WTC11 (cell line): ENCODE measurements at regions not wholly inside any gene's neighbourhood (a gene's known extent, or its start where the extent isn't known, plus 50 kb on each side); places are given as distances from the start of the nearest gene placed in this dataset.

Source experiments
- ATAC-seq: fragments of 200-7000 bp; cut with Tn5 transposase; 2 replicates; pipeline ENCODE4 v1.10.0; 2021; ENCODE audit warnings: mild to moderate bottlenecking, moderate library complexity
- CTCF ChIA-PET: fragments of 300-600 bp; sonication (Branson Sonifier 250); formaldehyde crosslinking; loops from one replicate; lab custom pipeline; 2021; ENCODE audit warnings: antibody characterized with exemption; lab: Charles Lee
- POLR2A ChIA-PET: fragments of 350-600 bp; sonication (Branson Sonifier 250); formaldehyde crosslinking; loops from one replicate; lab custom pipeline; 2021; ENCODE audit warnings: antibody characterized with exemption; lab: Charles Lee
- DNase-seq: peaks from one replicate; pipeline ENCODE4 v3.0.0; 2021; ENCODE audit warnings: low spot score
- H3K27ac Mint-ChIP-seq: 2 replicates; pipeline ENCODE4 v1.8.0; 2021; ENCODE audit warnings: mixed read lengths
- H3K27me3 Mint-ChIP-seq: 2 replicates; pipeline ENCODE4 v1.8.0; 2021; ENCODE audit warnings: low read depth, mild to moderate bottlenecking, moderate library complexity, mixed read lengths
- H3K36me3 Mint-ChIP-seq: 2 replicates; pipeline ENCODE4 v1.8.0; 2021; ENCODE audit warnings: mixed read lengths
- H3K4me1 Mint-ChIP-seq: 2 replicates; pipeline ENCODE4 v1.8.0; 2022; ENCODE audit warnings: mixed read lengths
- H3K4me3 Mint-ChIP-seq: 2 replicates; pipeline ENCODE4 v1.8.0; 2021; ENCODE audit warnings: mild to moderate bottlenecking, moderate library complexity, mixed read lengths
- H3K9me3 Mint-ChIP-seq: 2 replicates; pipeline ENCODE4 v1.8.0; 2021; ENCODE audit warnings: mixed read lengths
- ATF3 ChIP-seq: sonication (generic); formaldehyde crosslinking; conservative IDR thresholded peaks from 2 replicates; pipeline ENCODE4 v1.8.1; 2022; ENCODE audit warnings: mild to moderate bottlenecking, missing genetic modification reagents
- ATF6 ChIP-seq: sonication (generic); formaldehyde crosslinking; IDR thresholded peaks from 2 replicates; pipeline ENCODE4 v1.8.1; 2023; ENCODE audit warnings: mild to moderate bottlenecking, missing genetic modification reagents
- CDX4 ChIP-seq: fragments of 250-450 bp; sonication (Bioruptor Pico); IDR thresholded peaks from 2 replicates; pipeline ENCODE4 v1.9.0; 2021; ENCODE audit warnings: moderate library complexity, mild to moderate bottlenecking, inconsistent platforms, borderline replicate concordance
- CREB1 ChIP-seq: sonication (generic); formaldehyde crosslinking; IDR thresholded peaks from 2 replicates; pipeline ENCODE4 v1.8.0; 2023; ENCODE audit warnings: mild to moderate bottlenecking, missing genetic modification reagents
- EMX1 ChIP-seq: fragments of 250-450 bp; sonication (Bioruptor Pico); IDR thresholded peaks from 2 replicates; pipeline ENCODE4 v1.8.0; 2021; ENCODE audit warnings: mild to moderate bottlenecking
- GTF2I ChIP-seq: fragments of 250-450 bp; sonication (Bioruptor Pico); conservative IDR thresholded peaks from 2 replicates; pipeline ENCODE4 v1.4.0; 2021; ENCODE audit warnings: mild to moderate bottlenecking
- MXD4 ChIP-seq: fragments of 250-450 bp; sonication (Bioruptor Pico); IDR thresholded peaks from 2 replicates; pipeline ENCODE4 v1.8.0; 2021; ENCODE audit warnings: mild to moderate bottlenecking, moderate library complexity, borderline replicate concordance
- NFYB ChIP-seq: sonication (generic); formaldehyde crosslinking; conservative IDR thresholded peaks from 2 replicates; pipeline ENCODE4 v1.8.0; 2022; ENCODE audit warnings: low read depth, missing genetic modification reagents
- PRDM15 ChIP-seq: sonication (generic); formaldehyde crosslinking; IDR thresholded peaks from 2 replicates; pipeline ENCODE4 v1.8.0; 2022; ENCODE audit warnings: missing genetic modification reagents
- RORB ChIP-seq: fragments of 250-450 bp; sonication (Bioruptor Pico); IDR thresholded peaks from 2 replicates; pipeline ENCODE4 v1.9.0; 2021; ENCODE audit warnings: mild to moderate bottlenecking
- USF1 ChIP-seq: sonication (generic); formaldehyde crosslinking; IDR thresholded peaks from 2 replicates; pipeline ENCODE4 v1.8.0; 2022; ENCODE audit warnings: mild to moderate bottlenecking, missing genetic modification reagents
- ZNF219 ChIP-seq: sonication (generic); formaldehyde crosslinking; IDR thresholded peaks from 2 replicates; pipeline ENCODE4 v1.8.0; 2023; ENCODE audit warnings: missing genetic modification reagents, mild to moderate bottlenecking, borderline replicate concordance
- ZNF232 ChIP-seq: sonication (generic); formaldehyde crosslinking; IDR thresholded peaks from 2 replicates; pipeline ENCODE4 v1.8.0; 2022; ENCODE audit warnings: mild to moderate bottlenecking, missing genetic modification reagents
- ZNF317 ChIP-seq: sonication (generic); formaldehyde crosslinking; IDR thresholded peaks from 2 replicates; pipeline ENCODE4 v1.8.1; 2023; ENCODE audit warnings: low read depth, mild to moderate bottlenecking, moderate library complexity, missing genetic modification reagents, borderline replicate concordance
- ZNF423 ChIP-seq: fragments of 250-450 bp; sonication (Bioruptor Pico); IDR thresholded peaks from 2 replicates; pipeline ENCODE4 v2.1.2; 2022; ENCODE audit warnings: mild to moderate bottlenecking, moderate library complexity
- ZNF671 ChIP-seq: fragments of 250-450 bp; sonication (Bioruptor Pico); IDR thresholded peaks from 2 replicates; pipeline ENCODE4 v1.8.0; 2021; ENCODE audit warnings: mild to moderate bottlenecking

- TF ChIP-seq NFYB (no peak), ZNF317 (no peak), ATF6 (CRISPR knock-in tag) (no peak), CREB1 (CRISPR knock-in tag) (no peak), EMX1 (CRISPR knock-in tag) (no peak), ATF3 (no peak)
Observed at GRCh38 chr2:217402144-217402543, 542.3 kb upstream of the TNP1 start (continued).

GRCh38 chr2:217399291-217399690, 539.4 kb upstream of the TNP1 start:
- Mint-ChIP-seq H3K4me1 (peaks cover 10% of the 10 kb centered on the region), H3K9me3 (peaks cover 5% of the 10 kb centered on the region; the same call in 1 of the 2 replicates)
- no peak for ATAC-seq

More at GRCh38 chr2:217399291-217399690, 539.4 kb upstream of the TNP1 start:
- Mint-ChIP-seq H3K4me3 (no peak overlapping the region), H3K27ac (no peak overlapping the region), H3K36me3 (no peaks in the 10 kb centered on the region), H3K27me3 (no peaks in the 10 kb centered on the region; the same call in 1 of the 2 replicates)
- TF ChIP-seq RORB (CRISPR knock-in tag) (no peak), ZNF232 (no peak), PRDM15 (CRISPR knock-in tag) (no peak), ZNF423 (CRISPR knock-in tag) (no peak), USF1 (no peak), CDX4 (CRISPR knock-in tag) (no peak), ZNF219 (CRISPR knock-in tag) (no peak), MXD4 (CRISPR knock-in tag) (no peak), ZNF317 (no peak), ZNF671 (CRISPR knock-in tag) (no peak), GTF2I (CRISPR knock-in tag) (no peak)
- POLR2A ChIA-PET, result interaction anchor here (0.6 kb wide), 1 partner anchor 1486 kb away, joined by 3 read pairs; no protein-coding TSS in a partner anchor
- no peak for DNase-seq
- CTCF ChIA-PET, result no interaction called here
